GM19468 (cell line): ENCODE measurements at regions not wholly inside any gene's neighbourhood (a gene's known extent, or its start where the extent isn't known, plus 50 kb on each side); places are given as distances from the start of the nearest gene placed in this dataset.
A peak's percentile ranks its signal among the peaks of the same experiment; 100 is the strongest.
"Not testable (repeated sequence)": the region's sequence is repeated elsewhere in the genome, so short reads cannot be mapped to it uniquely, and the experiment has no call there.

ENCODE experiments used
- ATAC-seq: cut with Tn5 transposase; IDR thresholded peaks from one replicate; pipeline ENCODE4 v1.9.1; 2021; ENCODE audit warnings: mild to moderate bottlenecking, moderate library complexity, moderate number of reproducible peaks; ENCODE audit not compliant: unreplicated experiment; ENCODE audit errors: extremely low read depth

- ATAC-seq: no peak
Observed at GRCh38 chr13:70604448-70604847, 496.2 kb upstream of the KLHL1 start.

- no peak for ATAC-seq
Observed at GRCh38 chr13:70593716-70594115, 485.5 kb upstream of the KLHL1 start.

GRCh38 chr13:70585109-70585508, 476.9 kb upstream of the KLHL1 start:
- no peak for ATAC-seq

- ATAC-seq: no peak
Observed at GRCh38 chr13:70580825-70581224, 472.6 kb upstream of the KLHL1 start.

- ATAC-seq: no peak
Observed at GRCh38 chr13:70579941-70580340, 471.7 kb upstream of the KLHL1 start.

- ATAC-seq: no peak
Observed at GRCh38 chr13:70571221-70571620, 463.0 kb upstream of the KLHL1 start.

GRCh38 chr13:70568571-70568970, 460.3 kb upstream of the KLHL1 start:
- ATAC-seq: peak; percentile 67

- ATAC-seq: no peak
Observed at GRCh38 chr13:70544706-70545105, 436.5 kb upstream of the KLHL1 start.

GRCh38 chr13:70541451-70541850, 433.2 kb upstream of the KLHL1 start:
- no peak for ATAC-seq

- no peak for ATAC-seq
Observed at GRCh38 chr13:70534466-70534865, 426.2 kb upstream of the KLHL1 start.

- no peak for ATAC-seq
Observed at GRCh38 chr13:70529652-70530051, 421.4 kb upstream of the KLHL1 start.

- ATAC-seq: no peak
Observed at GRCh38 chr13:70527599-70527998, 419.3 kb upstream of the KLHL1 start.

GRCh38 chr13:70523622-70524021, 415.4 kb upstream of the KLHL1 start:
- ATAC-seq: no peak

- no peak for ATAC-seq
Observed at GRCh38 chr13:70520275-70521036, 412.2 kb upstream of the KLHL1 start.

GRCh38 chr13:70518081-70518480, 409.8 kb upstream of the KLHL1 start:
- no peak for ATAC-seq

- ATAC-seq: no peak
Observed at GRCh38 chr13:70516226-70516625, 408.0 kb upstream of the KLHL1 start.

GRCh38 chr13:70511861-70512417, 403.7 kb upstream of the KLHL1 start:
- ATAC-seq: not testable (repeated sequence)

- no peak for ATAC-seq
Observed at GRCh38 chr13:70505809-70506208, 397.6 kb upstream of the KLHL1 start.

GRCh38 chr13:70502944-70503343, 394.7 kb upstream of the KLHL1 start:
- no peak for ATAC-seq

- no peak for ATAC-seq
Observed at GRCh38 chr13:70490320-70490935, 382.2 kb upstream of the KLHL1 start.

GRCh38 chr13:70484931-70485330, 376.7 kb upstream of the KLHL1 start:
- ATAC-seq: no peak
